ENCODE measurements at regions not wholly inside any gene's neighbourhood (a gene's known extent, or its start where the extent isn't known, plus 50 kb on each side); places are given as distances from the start of the nearest gene placed in this dataset.

DNA sequence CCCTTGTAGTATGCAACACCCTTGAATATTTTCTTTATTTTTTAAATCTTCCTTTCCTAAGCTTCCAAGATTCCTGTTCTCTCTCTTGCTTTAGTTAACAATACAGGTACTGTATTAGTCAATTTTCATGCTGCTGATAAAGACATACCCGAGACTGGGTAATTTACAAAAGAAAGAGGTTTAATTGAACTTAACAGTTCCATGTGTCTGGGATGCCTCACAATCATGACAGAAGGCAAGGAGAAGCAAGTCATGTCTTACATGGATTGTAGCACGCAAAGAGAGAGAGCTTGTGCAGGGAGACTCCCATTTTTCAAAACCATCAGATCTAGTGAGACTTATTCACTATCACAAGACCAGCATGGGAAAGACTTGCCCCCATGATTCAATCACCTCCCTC lies 1024.3 kb downstream of the PCDH9 start:
- TF ChIP-seq, protein P1, sequence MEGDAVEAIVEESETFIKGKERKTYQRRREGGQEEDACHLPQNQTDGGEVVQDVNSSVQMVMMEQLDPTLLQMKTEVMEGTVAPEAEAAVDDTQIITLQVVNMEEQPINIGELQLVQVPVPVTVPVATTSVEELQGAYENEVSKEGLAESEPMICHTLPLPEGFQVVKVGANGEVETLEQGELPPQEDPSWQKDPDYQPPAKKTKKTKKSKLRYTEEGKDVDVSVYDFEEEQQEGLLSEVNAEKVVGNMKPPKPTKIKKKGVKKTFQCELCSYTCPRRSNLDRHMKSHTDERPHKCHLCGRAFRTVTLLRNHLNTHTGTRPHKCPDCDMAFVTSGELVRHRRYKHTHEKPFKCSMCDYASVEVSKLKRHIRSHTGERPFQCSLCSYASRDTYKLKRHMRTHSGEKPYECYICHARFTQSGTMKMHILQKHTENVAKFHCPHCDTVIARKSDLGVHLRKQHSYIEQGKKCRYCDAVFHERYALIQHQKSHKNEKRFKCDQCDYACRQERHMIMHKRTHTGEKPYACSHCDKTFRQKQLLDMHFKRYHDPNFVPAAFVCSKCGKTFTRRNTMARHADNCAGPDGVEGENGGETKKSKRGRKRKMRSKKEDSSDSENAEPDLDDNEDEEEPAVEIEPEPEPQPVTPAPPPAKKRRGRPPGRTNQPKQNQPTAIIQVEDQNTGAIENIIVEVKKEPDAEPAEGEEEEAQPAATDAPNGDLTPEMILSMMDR (conservative IDR thresholded peaks at IDR 0.05; ENCODE audit: low read depth, low read length): no peak
- TF ChIP-seq NFE2L2 (IDR thresholded peaks at IDR 0.05; ENCODE audit: low read depth, low read length) (no peak), RCOR1 (IDR thresholded peaks at IDR 0.05; ENCODE audit: insufficient replicate concordance, low read length) (no peak), MXI1 (IDR thresholded peaks at IDR 0.05; ENCODE audit: borderline replicate concordance, low read depth, low read length) (no peak), POLR2A (IDR thresholded peaks at IDR 0.05; ENCODE audit: low read depth, low read length) (no peak), RAD21 (IDR thresholded peaks at IDR 0.05; ENCODE audit: low read length) (no peak), CEBPB (IDR thresholded peaks at IDR 0.05; ENCODE audit: low read depth, low read length) (no peak)
- TF ChIP-seq, protein P2, sequence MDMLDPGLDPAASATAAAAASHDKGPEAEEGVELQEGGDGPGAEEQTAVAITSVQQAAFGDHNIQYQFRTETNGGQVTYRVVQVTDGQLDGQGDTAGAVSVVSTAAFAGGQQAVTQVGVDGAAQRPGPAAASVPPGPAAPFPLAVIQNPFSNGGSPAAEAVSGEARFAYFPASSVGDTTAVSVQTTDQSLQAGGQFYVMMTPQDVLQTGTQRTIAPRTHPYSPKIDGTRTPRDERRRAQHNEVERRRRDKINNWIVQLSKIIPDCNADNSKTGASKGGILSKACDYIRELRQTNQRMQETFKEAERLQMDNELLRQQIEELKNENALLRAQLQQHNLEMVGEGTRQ (IDR thresholded peaks at IDR 0.05; ENCODE audit: low read depth, low read length): no peak
